Lung (tissue), 11 donors: ENCODE measurements at regions not wholly inside any gene's neighbourhood (a gene's known extent, or its start where the extent isn't known, plus 50 kb on each side); places are given as distances from the start of the nearest gene placed in this dataset.
"Not testable (repeated sequence)": the region's sequence is repeated elsewhere in the genome, so short reads cannot be mapped to it uniquely, and the experiment has no call there.

ENCODE experiments used
- ATAC-seq: fragments of 200-7000 bp; cut with Tn5 transposase; one replicate; pipeline ENCODE4 v1.9.1; 2020; ENCODE audit warnings: moderate number of reproducible peaks; ENCODE audit not compliant: insufficient read depth, low FRiP score
- DNase-seq, 3 donors: peaks; one replicate each; pipeline ENCODE4 v3.0.0-alpha.2; 2013 to 2017
- H3K27ac ChIP-seq, 2 donors: one replicate each; pipeline ENCODE4 v1.5.1; 2013; ENCODE audit warnings: mild to moderate bottlenecking in 2 of 2, moderate library complexity in 2 of 2, control low read depth in 1 of 2, inconsistent platforms in 1 of 2, low read depth in 1 of 2, low read length in 1 of 2
- H3K27me3 ChIP-seq, 3 donors: one replicate each; pipeline ENCODE4 v1.5.1; 2013; ENCODE audit warnings: low read length in 2 of 3; ENCODE audit not compliant: control insufficient read depth in 3 of 3, insufficient read depth in 3 of 3
- H3K36me3 ChIP-seq, 4 donors: one replicate each; pipeline ENCODE4 v1.5.1; 2013; ENCODE audit warnings: low read length in 4 of 4, mild to moderate bottlenecking in 1 of 4, moderate library complexity in 1 of 4; ENCODE audit not compliant: control insufficient read depth in 4 of 4, insufficient read depth in 4 of 4
- H3K4me1 ChIP-seq, 5 donors: one replicate each; pipeline ENCODE4 v1.5.1; 2013; ENCODE audit warnings: low read length in 5 of 5, mild to moderate bottlenecking in 2 of 5, moderate library complexity in 1 of 5; ENCODE audit not compliant: control insufficient read depth in 5 of 5, insufficient read depth in 5 of 5
- H3K4me3 ChIP-seq: one replicate; pipeline ENCODE4 v1.5.1; 2013; ENCODE audit warnings: mild to moderate bottlenecking, control low read depth, moderate library complexity
- H3K9ac ChIP-seq, 2 donors: one replicate each; pipeline ENCODE4 v1.5.1; 2013; ENCODE audit warnings: low read length in 2 of 2, control low read depth in 1 of 2; ENCODE audit not compliant: insufficient read depth in 1 of 2
- H3K9me3 ChIP-seq, 4 donors: one replicate each; pipeline ENCODE4 v1.5.1; 2013; ENCODE audit warnings: low read length in 3 of 4, mild to moderate bottlenecking in 1 of 4, moderate library complexity in 1 of 4; ENCODE audit not compliant: control insufficient read depth in 4 of 4, insufficient read depth in 3 of 4
- WGBS, 2 donors: extraction: QIAGEN DNeasy Blood & Tissue Kit; methylation state at CpG; one replicate each; pipeline ENCODE4 v1.1.7; 2013; 5-methylcytosine and 5-hydroxymethylcytosine counted together
- TF ChIP-seq, protein P1 (sequence below): IDR thresholded peaks from 2 replicates; pipeline ENCODE4 v1.5.1; 2012; ENCODE audit warnings: mild to moderate bottlenecking; ENCODE audit errors: control extremely low read depth, extremely low read depth
- donor health status: control.
- donor health status: control.
- donor health status: Bipolar disorder and iron deficiency.
- donor health status: healthy.
- donor health status: DM: yes; HTN: yes; CAD: no.

- H3K27me3 ChIP-seq, H3K36me3 ChIP-seq, H3K9ac ChIP-seq, H3K4me1 ChIP-seq, H3K27ac ChIP-seq, H3K4me3 ChIP-seq, ATAC-seq, DNase-seq: not testable (repeated sequence)
- H3K9me3 ChIP-seq, result peaks cover 0 to 47% (median 18%) of the 10 kb centered on the region in 4 donors
- WGBS, 2 donors, result 74% methylated on average over 4 of the region's 4 CpGs
These were observed 357.3 kb upstream of the WSB1 start for GRCh38 chr17:26936645-26937044.

DNA sequence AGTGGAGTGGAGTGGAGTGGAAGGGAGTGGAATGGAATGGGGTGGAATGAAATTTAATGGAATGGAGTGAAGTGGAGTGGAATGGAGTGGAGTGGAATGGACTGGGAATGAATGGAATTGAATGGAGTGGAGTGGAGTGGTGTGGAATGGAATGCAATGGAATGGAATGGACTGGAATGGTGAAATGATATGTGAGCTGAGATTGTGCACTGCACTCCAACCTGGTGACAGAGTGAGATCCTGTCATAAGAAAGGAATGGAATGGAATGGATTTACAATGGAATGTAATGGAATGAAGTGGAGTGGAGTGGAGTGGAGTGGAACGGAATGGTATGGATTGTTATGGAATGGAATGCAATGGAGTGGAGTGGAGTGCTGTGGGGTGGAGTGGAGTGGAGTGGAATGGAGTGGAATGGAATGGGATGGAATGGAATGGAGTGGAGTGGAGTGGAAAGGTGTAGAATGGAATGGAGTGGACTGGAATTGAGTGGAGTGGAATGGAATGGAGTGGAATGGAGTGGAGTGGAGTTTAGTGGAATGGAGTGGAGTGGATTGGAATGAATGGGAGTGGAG, 356.1 kb upstream of the WSB1 start:
- 39 to 43% methylated on average over 1 of the region's 1 CpG for WGBS, 2 donors
- peaks cover 0 to 47% (median 18%) of the 10 kb centered on the region in 4 donors for H3K9me3 ChIP-seq
- H3K36me3 ChIP-seq, H3K27ac ChIP-seq, DNase-seq, H3K27me3 ChIP-seq, H3K4me3 ChIP-seq, H3K9ac ChIP-seq, H3K4me1 ChIP-seq: not testable (repeated sequence)
- peak; percentile 53 for ATAC-seq

GRCh38 chr17:26939755-26940154, 354.2 kb upstream of the WSB1 start:
- not testable (repeated sequence) for H3K27me3 ChIP-seq, H3K9ac ChIP-seq, H3K4me1 ChIP-seq, ATAC-seq, DNase-seq, H3K4me3 ChIP-seq, H3K27ac ChIP-seq, H3K36me3 ChIP-seq
- 81 to 83% methylated on average over 8 of the region's 8 CpGs for WGBS, 2 donors
- H3K9me3 ChIP-seq, result peaks cover 0 to 47% (median 18%) of the 10 kb centered on the region in 4 donors

DNA sequence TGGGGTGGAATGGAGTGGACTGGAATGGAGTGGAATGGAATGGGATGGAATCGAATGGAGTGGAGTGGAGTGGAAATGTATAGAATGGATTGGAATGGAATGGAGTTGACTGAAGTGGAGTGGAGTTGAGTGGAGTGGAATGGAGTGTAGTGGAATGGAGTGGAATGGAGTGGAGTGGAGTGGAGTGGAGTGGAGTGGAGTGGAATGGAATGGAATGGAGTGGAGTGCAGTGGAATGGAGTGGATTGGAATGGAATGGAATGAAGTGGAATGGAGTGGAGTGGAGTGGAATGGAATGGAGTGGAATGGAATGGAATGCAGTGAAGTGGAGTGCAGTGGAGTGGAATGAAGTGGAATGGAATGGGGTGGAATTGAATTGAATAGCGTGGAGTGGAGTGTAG, 353.3 kb upstream of the WSB1 start:
- ATAC-seq, H3K9ac ChIP-seq, H3K27ac ChIP-seq, H3K27me3 ChIP-seq, H3K4me1 ChIP-seq, H3K36me3 ChIP-seq, DNase-seq, H3K4me3 ChIP-seq: not testable (repeated sequence)
- WGBS, 2 donors, result 38 to 48% methylated on average over 2 of the region's 2 CpGs
- H3K9me3 ChIP-seq, result peaks cover 0 to 47% (median 18%) of the 10 kb centered on the region in 4 donors

DNA sequence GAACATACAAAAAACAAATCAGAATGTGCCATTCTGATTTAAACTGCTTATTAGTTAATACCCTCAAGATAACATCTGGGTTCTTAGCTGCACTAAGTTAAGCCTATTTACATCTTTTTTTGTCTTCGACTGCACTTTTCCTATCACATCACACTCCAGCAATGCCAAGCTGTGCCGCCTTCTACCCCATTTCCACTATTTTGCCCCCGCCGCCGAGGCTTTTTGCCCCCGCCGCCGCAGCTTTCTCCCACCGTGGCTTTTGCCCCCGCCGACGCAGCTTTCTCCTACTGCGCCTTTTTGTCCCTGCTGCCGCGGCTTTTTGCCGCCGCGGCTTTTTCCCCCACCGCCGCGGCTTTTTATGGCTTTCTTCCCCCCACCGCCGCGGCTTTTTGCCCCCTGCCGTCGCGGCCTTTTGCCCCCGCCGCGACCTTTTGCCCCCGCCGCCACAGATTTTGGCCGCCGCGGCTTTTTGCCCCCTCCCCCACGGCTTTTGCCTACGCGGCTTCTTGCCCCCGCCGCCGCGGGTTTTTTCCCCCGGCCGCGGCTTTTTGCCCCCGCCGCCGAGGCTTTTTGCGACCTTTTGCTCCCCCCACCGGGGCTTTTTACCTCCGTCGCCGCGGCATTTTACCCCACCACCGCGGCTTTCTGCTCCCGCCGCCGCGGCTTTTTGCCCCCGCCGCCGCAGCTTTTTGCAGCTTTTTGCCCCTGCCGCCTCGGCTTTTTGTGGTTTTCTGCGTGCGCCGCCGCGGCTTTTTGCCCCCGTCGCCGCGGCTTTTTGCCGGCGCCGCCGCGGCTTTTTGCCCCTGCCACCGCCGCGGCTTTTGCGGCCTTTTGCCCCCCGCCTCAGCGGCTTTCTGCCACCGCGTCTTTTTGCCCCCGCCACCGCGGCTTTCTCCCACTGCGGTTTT, 331.4 kb upstream of the WSB1 start:
- ATAC-seq (no peak), DNase-seq (peak in 1 of 3 donors; percentile 1)
- no peaks in the 10 kb centered on the region for H3K36me3 ChIP-seq
- no peak overlapping the region for H3K4me3 ChIP-seq
- peaks cover 0 to 10% (median 0%) of the 10 kb centered on the region in 3 donors for H3K27me3 ChIP-seq
- H3K9me3 ChIP-seq, result peaks cover 0 to 11% (median 2%) of the 10 kb centered on the region in 4 donors
- TF ChIP-seq, protein P1, sequence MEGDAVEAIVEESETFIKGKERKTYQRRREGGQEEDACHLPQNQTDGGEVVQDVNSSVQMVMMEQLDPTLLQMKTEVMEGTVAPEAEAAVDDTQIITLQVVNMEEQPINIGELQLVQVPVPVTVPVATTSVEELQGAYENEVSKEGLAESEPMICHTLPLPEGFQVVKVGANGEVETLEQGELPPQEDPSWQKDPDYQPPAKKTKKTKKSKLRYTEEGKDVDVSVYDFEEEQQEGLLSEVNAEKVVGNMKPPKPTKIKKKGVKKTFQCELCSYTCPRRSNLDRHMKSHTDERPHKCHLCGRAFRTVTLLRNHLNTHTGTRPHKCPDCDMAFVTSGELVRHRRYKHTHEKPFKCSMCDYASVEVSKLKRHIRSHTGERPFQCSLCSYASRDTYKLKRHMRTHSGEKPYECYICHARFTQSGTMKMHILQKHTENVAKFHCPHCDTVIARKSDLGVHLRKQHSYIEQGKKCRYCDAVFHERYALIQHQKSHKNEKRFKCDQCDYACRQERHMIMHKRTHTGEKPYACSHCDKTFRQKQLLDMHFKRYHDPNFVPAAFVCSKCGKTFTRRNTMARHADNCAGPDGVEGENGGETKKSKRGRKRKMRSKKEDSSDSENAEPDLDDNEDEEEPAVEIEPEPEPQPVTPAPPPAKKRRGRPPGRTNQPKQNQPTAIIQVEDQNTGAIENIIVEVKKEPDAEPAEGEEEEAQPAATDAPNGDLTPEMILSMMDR, result no peak
- WGBS, 2 donors, result 25 to 50% methylated on average over 88 to 91 of the region's 91 CpGs
- H3K9ac ChIP-seq, result no peak overlapping the region
- no peaks in the 10 kb centered on the region for H3K4me1 ChIP-seq
- H3K27ac ChIP-seq, result no peak overlapping the region
